ENCODE measurements at regions not wholly inside any gene's neighbourhood (a gene's known extent, or its start where the extent isn't known, plus 50 kb on each side); places are given as distances from the start of the nearest gene placed in this dataset.

DNA sequence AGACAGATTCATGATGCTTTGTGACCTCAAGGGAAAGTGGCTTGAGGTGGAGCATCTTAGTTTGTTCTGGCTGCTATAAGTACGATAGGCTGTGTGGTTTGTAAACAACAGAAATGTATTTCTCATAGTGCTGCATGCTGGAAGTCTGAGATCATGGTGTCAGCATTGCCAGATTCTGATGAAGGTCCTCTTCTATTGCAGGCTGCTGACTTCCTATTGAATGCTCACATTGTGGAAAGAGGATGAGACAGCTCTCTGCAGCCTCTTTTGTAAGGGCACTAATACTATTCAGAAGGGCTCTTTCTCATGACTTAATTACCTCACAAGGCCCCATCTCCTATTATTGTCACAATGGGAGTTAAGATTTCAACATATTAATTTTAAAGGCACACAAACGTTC lies 1674.0 kb upstream of the PCDH7 start:
- TF ChIP-seq, protein P1, sequence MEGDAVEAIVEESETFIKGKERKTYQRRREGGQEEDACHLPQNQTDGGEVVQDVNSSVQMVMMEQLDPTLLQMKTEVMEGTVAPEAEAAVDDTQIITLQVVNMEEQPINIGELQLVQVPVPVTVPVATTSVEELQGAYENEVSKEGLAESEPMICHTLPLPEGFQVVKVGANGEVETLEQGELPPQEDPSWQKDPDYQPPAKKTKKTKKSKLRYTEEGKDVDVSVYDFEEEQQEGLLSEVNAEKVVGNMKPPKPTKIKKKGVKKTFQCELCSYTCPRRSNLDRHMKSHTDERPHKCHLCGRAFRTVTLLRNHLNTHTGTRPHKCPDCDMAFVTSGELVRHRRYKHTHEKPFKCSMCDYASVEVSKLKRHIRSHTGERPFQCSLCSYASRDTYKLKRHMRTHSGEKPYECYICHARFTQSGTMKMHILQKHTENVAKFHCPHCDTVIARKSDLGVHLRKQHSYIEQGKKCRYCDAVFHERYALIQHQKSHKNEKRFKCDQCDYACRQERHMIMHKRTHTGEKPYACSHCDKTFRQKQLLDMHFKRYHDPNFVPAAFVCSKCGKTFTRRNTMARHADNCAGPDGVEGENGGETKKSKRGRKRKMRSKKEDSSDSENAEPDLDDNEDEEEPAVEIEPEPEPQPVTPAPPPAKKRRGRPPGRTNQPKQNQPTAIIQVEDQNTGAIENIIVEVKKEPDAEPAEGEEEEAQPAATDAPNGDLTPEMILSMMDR (IDR thresholded peaks at IDR 0.05) = no peak
- TF ChIP-seq, protein P2, sequence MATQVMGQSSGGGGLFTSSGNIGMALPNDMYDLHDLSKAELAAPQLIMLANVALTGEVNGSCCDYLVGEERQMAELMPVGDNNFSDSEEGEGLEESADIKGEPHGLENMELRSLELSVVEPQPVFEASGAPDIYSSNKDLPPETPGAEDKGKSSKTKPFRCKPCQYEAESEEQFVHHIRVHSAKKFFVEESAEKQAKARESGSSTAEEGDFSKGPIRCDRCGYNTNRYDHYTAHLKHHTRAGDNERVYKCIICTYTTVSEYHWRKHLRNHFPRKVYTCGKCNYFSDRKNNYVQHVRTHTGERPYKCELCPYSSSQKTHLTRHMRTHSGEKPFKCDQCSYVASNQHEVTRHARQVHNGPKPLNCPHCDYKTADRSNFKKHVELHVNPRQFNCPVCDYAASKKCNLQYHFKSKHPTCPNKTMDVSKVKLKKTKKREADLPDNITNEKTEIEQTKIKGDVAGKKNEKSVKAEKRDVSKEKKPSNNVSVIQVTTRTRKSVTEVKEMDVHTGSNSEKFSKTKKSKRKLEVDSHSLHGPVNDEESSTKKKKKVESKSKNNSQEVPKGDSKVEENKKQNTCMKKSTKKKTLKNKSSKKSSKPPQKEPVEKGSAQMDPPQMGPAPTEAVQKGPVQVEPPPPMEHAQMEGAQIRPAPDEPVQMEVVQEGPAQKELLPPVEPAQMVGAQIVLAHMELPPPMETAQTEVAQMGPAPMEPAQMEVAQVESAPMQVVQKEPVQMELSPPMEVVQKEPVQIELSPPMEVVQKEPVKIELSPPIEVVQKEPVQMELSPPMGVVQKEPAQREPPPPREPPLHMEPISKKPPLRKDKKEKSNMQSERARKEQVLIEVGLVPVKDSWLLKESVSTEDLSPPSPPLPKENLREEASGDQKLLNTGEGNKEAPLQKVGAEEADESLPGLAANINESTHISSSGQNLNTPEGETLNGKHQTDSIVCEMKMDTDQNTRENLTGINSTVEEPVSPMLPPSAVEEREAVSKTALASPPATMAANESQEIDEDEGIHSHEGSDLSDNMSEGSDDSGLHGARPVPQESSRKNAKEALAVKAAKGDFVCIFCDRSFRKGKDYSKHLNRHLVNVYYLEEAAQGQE (IDR thresholded peaks at IDR 0.05; ENCODE audit: insufficient read depth in 1 of 2, low read depth in 2 of 2, low read length in 1 of 2) = no peak
- no peak for TF ChIP-seq TCF7L2 (IDR thresholded peaks at IDR 0.05; ENCODE audit: low read depth, low read length)
- no peak for TF ChIP-seq SIN3A (IDR thresholded peaks at IDR 0.05; ENCODE audit: borderline replicate concordance, insufficient read depth, low read depth, low read length)
- TF ChIP-seq POLR2AphosphoS5 (IDR thresholded peaks at IDR 0.05; ENCODE audit: low read depth, low read length) = no peak

Data from Panc1 (cell line).